ENCODE measurements at regions not wholly inside any gene's neighbourhood (a gene's known extent, or its start where the extent isn't known, plus 50 kb on each side); places are given as distances from the start of the nearest gene placed in this dataset.

DNA sequence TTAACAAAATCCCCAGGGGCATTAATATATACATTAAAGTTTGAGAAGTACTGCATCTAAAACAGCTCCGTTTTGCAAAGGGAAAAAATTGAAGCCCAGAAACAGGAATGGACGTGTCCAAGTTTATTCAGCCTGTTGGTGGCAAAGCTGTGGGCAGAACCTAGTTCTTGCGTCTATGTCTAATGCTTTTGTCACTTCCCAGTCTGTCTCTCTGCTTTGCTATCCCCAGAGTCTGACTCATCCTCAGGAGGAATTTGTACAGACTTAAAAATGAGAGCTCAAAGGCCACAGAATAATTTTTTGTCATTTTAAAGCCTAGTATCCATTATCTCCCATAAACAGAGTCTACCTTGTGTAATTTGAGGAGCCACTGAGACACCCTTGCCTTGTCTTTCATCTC lies 330.9 kb upstream of the GRIA1 start:
- Mint-ChIP-seq H3K4me1 (no peaks in the 10 kb centered on the region), H3K27me3 (ENCODE audit: low read depth in 2 of 2) (no peaks in the 10 kb centered on the region), H3K4me3 (no peak overlapping the region), H3K9me3 (peaks cover 6 to 10% of the 10 kb centered on the region in 2 donors), H3K36me3 (no peaks in the 10 kb centered on the region), H3K27ac (no peak overlapping the region)
- Histone ChIP-seq H3K9me3 (ENCODE audit: control insufficient read depth, insufficient read depth, low read length) (no peaks in the 10 kb centered on the region), H3K4me1 (ENCODE audit: control insufficient read depth, insufficient read depth, low read length) (no peaks in the 10 kb centered on the region), H3K27ac (ENCODE audit: low read length) (no peak overlapping the region), H3K36me3 (ENCODE audit: control insufficient read depth, insufficient read depth, low read length) (no peaks in the 10 kb centered on the region), H3K27me3 (ENCODE audit: control insufficient read depth, insufficient read depth, low read length) (no peaks in the 10 kb centered on the region), H3K4me3 (ENCODE audit: low read length) (no peak overlapping the region)
- TF ChIP-seq, protein P1, sequence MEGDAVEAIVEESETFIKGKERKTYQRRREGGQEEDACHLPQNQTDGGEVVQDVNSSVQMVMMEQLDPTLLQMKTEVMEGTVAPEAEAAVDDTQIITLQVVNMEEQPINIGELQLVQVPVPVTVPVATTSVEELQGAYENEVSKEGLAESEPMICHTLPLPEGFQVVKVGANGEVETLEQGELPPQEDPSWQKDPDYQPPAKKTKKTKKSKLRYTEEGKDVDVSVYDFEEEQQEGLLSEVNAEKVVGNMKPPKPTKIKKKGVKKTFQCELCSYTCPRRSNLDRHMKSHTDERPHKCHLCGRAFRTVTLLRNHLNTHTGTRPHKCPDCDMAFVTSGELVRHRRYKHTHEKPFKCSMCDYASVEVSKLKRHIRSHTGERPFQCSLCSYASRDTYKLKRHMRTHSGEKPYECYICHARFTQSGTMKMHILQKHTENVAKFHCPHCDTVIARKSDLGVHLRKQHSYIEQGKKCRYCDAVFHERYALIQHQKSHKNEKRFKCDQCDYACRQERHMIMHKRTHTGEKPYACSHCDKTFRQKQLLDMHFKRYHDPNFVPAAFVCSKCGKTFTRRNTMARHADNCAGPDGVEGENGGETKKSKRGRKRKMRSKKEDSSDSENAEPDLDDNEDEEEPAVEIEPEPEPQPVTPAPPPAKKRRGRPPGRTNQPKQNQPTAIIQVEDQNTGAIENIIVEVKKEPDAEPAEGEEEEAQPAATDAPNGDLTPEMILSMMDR (IDR thresholded peaks at IDR 0.05): no peak
- intact Hi-C loops (cut with micrococcal nuclease): no loop called here
- WGBS (ENCODE audit: insufficient coverage): 41% methylated on average over 3 of the region's 3 CpGs
- no peak for DNase-seq
- ATAC-seq: no peak

DNA sequence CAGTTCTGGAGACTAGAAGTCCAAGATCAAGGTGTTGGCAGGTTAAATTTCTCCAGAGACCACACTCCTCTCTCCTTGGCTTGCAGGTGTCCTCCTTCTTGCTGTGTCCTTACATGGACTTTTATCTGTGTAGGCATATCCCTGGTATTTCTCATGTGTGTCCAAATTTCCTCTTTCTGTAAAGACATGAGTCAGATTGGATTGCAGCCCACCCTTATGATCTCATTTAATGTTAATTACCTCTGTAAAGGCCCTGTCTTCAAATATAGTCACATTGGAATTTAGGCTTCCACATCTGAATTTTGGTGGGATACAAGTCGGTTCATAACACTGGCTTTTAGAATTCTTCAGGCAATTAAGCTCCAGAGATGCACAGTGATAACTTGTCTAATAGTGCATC lies 322.2 kb upstream of the GRIA1 start:
- H3K27me3 ChIP-seq (ENCODE audit: control insufficient read depth, insufficient read depth, low read length): no peaks in the 10 kb centered on the region
- no peak overlapping the region for H3K27ac Mint-ChIP-seq
- peaks cover 4% of the 10 kb centered on the region for H3K9me3 ChIP-seq (ENCODE audit: control insufficient read depth, insufficient read depth, low read length)
- H3K9me3 Mint-ChIP-seq: peaks cover 10 to 12% of the 10 kb centered on the region in 2 donors
- no peak for ATAC-seq
- H3K36me3 ChIP-seq (ENCODE audit: control insufficient read depth, insufficient read depth, low read length): no peaks in the 10 kb centered on the region
- WGBS (ENCODE audit: insufficient coverage): 88% methylated on average over 1 of the region's 1 CpG
- DNase-seq: no peak
- intact Hi-C loops (cut with micrococcal nuclease): no loop called here
- no peak overlapping the region for H3K27ac ChIP-seq (ENCODE audit: low read length)
- H3K4me3 ChIP-seq (ENCODE audit: low read length): no peak overlapping the region
- no peaks in the 10 kb centered on the region for H3K4me1 ChIP-seq (ENCODE audit: control insufficient read depth, insufficient read depth, low read length)
- no peaks in the 10 kb centered on the region for H3K4me1 Mint-ChIP-seq
- H3K4me3 Mint-ChIP-seq: no peak overlapping the region
- TF ChIP-seq, protein P1 (IDR thresholded peaks at IDR 0.05): no peak
- H3K36me3 Mint-ChIP-seq: no peaks in the 10 kb centered on the region
- no peaks in the 10 kb centered on the region for H3K27me3 Mint-ChIP-seq (ENCODE audit: low read depth in 2 of 2)

DNA sequence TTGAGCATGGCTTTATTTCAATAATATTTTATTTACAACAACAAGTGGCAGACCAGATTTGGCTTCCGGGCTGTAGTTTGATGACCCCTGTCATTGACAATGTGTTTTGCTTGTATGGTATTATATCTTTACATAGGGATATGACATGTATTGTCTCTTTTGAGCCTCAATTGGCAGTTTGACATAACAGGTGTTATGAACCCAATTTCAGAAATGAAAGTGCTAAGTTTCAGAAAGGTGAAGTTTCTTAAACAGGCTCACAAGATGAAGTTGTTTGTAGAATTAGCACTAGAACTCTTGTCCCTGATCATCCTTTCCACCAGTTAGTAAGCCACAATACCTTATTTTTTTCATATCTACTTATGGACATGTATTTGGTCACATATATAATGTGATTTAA lies 303.0 kb upstream of the GRIA1 start:
- Histone ChIP-seq H3K9me3 (ENCODE audit: control insufficient read depth, insufficient read depth, low read length) (peaks cover 3% of the 10 kb centered on the region), H3K36me3 (ENCODE audit: control insufficient read depth, insufficient read depth, low read length) (no peaks in the 10 kb centered on the region), H3K27ac (ENCODE audit: low read length) (no peak overlapping the region), H3K27me3 (ENCODE audit: control insufficient read depth, insufficient read depth, low read length) (no peaks in the 10 kb centered on the region), H3K4me3 (ENCODE audit: low read length) (no peak overlapping the region), H3K4me1 (ENCODE audit: control insufficient read depth, insufficient read depth, low read length) (no peaks in the 10 kb centered on the region)
- TF ChIP-seq, protein P1 (IDR thresholded peaks at IDR 0.05): no peak
- H3K4me1 Mint-ChIP-seq: no peaks in the 10 kb centered on the region
- peaks cover 12 to 14% of the 10 kb centered on the region in 2 donors for H3K9me3 Mint-ChIP-seq
- no peak for DNase-seq
- H3K27me3 Mint-ChIP-seq (ENCODE audit: low read depth in 2 of 2): no peaks in the 10 kb centered on the region
- no peak overlapping the region for H3K27ac Mint-ChIP-seq
- WGBS (ENCODE audit: insufficient coverage): no CpG with 5 or more reads among the region's 1 CpG
- no peak overlapping the region for H3K4me3 Mint-ChIP-seq
- no peak for ATAC-seq
- intact Hi-C loops (cut with micrococcal nuclease): no loop called here
- H3K36me3 Mint-ChIP-seq: no peaks in the 10 kb centered on the region

DNA sequence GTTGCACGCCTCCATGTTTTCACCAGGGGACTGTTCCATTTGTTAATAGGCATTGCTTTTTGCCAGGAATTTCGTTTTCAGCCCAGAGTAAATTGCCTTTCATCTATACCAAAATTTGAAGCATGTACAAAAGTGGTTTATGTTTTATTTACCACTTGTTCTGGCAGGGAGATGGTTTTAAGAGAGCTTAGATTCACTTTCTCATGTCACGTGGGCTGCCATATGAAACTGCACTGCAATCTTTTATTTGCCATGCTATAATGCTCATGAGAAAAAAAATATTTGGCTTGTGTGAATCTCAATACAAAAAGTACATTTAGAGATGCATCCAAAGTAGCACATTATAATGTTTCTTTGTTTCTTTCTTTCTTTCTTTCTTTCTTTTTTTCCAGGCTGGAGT lies 284.1 kb upstream of the GRIA1 start:
- Histone ChIP-seq H3K27me3 (ENCODE audit: control insufficient read depth, insufficient read depth, low read length) (no peaks in the 10 kb centered on the region), H3K27ac (ENCODE audit: low read length) (no peak overlapping the region), H3K4me1 (ENCODE audit: control insufficient read depth, insufficient read depth, low read length) (no peaks in the 10 kb centered on the region), H3K4me3 (ENCODE audit: low read length) (no peak overlapping the region), H3K9me3 (ENCODE audit: control insufficient read depth, insufficient read depth, low read length) (no peaks in the 10 kb centered on the region), H3K36me3 (ENCODE audit: control insufficient read depth, insufficient read depth, low read length) (no peaks in the 10 kb centered on the region)
- no peaks in the 10 kb centered on the region for H3K4me1 Mint-ChIP-seq
- ATAC-seq (no peak), DNase-seq (no peak)
- WGBS (ENCODE audit: insufficient coverage): 86% methylated on average over 2 of the region's 3 CpGs
- no peak overlapping the region for H3K4me3 Mint-ChIP-seq
- intact Hi-C loops (cut with micrococcal nuclease): no loop called here
- no peaks in the 10 kb centered on the region for H3K36me3 Mint-ChIP-seq
- TF ChIP-seq, protein P1 (IDR thresholded peaks at IDR 0.05): no peak
- no peak overlapping the region for H3K27ac Mint-ChIP-seq
- no peaks in the 10 kb centered on the region for H3K27me3 Mint-ChIP-seq (ENCODE audit: low read depth in 2 of 2)
- H3K9me3 Mint-ChIP-seq: peaks cover 3 to 8% of the 10 kb centered on the region in 2 donors

All from natural killer cell (primary cell).